ENCODE measurements at regions not wholly inside any gene's neighbourhood (a gene's known extent, or its start where the extent isn't known, plus 50 kb on each side); places are given as distances from the start of the nearest gene placed in this dataset.

DNA sequence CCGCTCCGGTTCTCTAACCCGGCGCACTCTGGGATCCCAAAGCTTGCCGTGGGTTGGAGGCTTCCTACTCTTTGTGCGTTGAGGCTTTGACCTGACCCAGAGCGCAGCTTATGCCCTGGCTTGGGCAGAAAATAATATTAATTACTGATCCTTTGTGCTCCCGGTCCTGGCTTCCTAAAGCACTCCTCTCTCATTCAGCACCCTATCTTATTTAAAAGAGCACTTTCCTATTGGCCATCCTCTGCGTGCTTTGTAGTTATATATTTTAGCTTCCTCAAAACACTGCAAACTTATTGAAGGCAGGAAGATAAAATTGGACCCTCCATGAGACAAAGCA, 466.0 kb downstream of the XPNPEP1 start:
- TF ChIP-seq, protein P1, sequence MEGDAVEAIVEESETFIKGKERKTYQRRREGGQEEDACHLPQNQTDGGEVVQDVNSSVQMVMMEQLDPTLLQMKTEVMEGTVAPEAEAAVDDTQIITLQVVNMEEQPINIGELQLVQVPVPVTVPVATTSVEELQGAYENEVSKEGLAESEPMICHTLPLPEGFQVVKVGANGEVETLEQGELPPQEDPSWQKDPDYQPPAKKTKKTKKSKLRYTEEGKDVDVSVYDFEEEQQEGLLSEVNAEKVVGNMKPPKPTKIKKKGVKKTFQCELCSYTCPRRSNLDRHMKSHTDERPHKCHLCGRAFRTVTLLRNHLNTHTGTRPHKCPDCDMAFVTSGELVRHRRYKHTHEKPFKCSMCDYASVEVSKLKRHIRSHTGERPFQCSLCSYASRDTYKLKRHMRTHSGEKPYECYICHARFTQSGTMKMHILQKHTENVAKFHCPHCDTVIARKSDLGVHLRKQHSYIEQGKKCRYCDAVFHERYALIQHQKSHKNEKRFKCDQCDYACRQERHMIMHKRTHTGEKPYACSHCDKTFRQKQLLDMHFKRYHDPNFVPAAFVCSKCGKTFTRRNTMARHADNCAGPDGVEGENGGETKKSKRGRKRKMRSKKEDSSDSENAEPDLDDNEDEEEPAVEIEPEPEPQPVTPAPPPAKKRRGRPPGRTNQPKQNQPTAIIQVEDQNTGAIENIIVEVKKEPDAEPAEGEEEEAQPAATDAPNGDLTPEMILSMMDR (conservative IDR thresholded peaks at IDR 0.05) = no peak
- H3K27me3 Mint-ChIP-seq (ENCODE audit: low read depth) = peaks cover 71% of the 10 kb centered on the region
- peak; percentile 14 for DNase-seq (ENCODE audit: low read depth, low spot score)
- peak overlapping the region; percentile 86 for H3K4me3 Mint-ChIP-seq
- peaks cover 2% of the 10 kb centered on the region for H3K9me3 Mint-ChIP-seq
- no peaks in the 10 kb centered on the region for H3K36me3 Mint-ChIP-seq (ENCODE audit: low read depth)
- H3K4me1 Mint-ChIP-seq = peaks cover 16% of the 10 kb centered on the region
- H3K27ac Mint-ChIP-seq (ENCODE audit: unreplicated experiment) = no peak overlapping the region

DNA sequence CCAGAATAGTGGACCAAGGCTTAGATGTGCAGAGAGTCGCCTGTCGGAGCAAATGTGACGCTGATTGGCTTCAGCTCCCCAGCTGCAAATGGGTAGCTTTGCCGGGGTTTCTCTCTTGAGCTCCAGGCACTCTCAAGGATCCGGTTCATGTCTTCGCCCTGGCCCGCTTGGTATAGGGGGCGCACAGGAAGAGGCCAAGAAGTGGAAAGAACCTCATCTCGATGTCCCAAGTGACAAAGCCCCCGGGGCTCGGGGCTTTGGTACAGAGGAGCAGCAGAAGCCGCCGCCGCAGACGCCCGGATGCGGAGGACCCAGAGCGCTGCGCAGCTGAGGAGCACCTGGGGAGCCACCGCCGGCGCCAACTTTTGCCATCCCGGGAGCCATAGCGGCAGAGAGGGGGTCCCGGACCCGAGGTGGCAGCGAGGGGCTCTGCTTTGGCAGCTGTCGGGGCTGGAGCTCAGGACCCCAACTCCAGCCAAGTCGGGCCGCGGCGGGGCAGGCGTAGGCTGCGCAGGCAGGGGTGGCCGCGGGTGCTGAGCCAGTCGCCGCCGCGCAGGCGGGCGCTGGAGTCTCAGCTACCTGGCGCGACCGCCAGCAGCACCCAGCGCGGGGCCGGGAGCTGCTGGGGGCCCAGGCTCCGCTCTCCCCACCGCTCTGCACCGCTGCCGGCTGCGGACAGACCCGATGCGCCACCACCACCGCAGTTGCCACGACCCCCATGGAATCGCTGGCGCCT, 466.6 kb downstream of the XPNPEP1 start:
- peak; percentile 26 for DNase-seq (ENCODE audit: low read depth, low spot score)
- peaks cover 2% of the 10 kb centered on the region for H3K9me3 Mint-ChIP-seq
- peaks cover 73% of the 10 kb centered on the region for H3K27me3 Mint-ChIP-seq (ENCODE audit: low read depth)
- no peak overlapping the region for H3K27ac Mint-ChIP-seq (ENCODE audit: unreplicated experiment)
- TF ChIP-seq, protein P1 (conservative IDR thresholded peaks at IDR 0.05) = no peak
- peaks cover 19% of the 10 kb centered on the region for H3K4me1 Mint-ChIP-seq
- no peaks in the 10 kb centered on the region for H3K36me3 Mint-ChIP-seq (ENCODE audit: low read depth)
- H3K4me3 Mint-ChIP-seq = peak overlapping the region; percentile 89

DNA sequence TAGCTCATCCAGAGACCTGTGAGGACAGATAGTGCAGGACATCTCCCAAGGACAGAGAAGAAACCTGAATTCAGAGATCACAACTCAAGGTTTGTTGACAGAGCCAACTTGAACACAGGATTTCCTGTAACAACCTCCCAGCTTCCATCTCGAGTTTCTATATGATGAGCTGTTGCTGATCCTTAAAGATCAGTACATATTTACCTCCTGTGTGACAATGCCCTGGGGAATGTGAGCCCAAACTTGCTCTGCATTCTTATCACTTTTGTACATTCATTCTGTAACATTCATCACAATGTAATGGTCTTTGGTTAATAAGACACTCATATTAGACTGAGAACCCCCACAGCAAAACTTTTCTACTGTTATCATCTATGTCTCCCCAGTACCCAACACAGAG, 468.6 kb downstream of the XPNPEP1 start:
- Mint-ChIP-seq H3K4me3 (peak overlapping the region; percentile 14), H3K4me1 (peaks cover 37% of the 10 kb centered on the region), H3K9me3 (peaks cover 2% of the 10 kb centered on the region), H3K36me3 (ENCODE audit: low read depth) (no peaks in the 10 kb centered on the region), H3K27ac (ENCODE audit: unreplicated experiment) (no peak overlapping the region), H3K27me3 (ENCODE audit: low read depth) (peaks cover 60% of the 10 kb centered on the region)
- TF ChIP-seq, protein P1 (conservative IDR thresholded peaks at IDR 0.05) = no peak
- DNase-seq (ENCODE audit: low read depth, low spot score) = no peak

DNA sequence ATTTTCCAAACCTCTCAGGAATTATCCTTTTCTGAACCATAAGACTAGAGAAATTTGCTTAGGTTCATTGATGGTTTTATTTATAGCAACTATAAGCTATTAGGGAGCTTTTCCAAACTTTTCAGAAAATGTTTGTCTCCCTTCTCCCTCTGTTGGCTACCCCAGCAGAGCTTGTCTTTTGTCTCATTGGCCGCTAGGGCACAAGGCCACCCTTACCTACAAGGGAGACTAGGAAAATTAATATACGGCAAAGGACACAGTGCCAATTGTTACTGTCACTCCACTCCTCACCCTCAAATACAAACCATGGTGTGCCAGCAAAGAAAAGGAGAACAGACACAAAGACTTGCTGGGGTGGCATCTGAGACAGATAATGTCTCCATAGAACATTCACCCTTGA, 471.4 kb downstream of the XPNPEP1 start:
- TF ChIP-seq, protein P1 (conservative IDR thresholded peaks at IDR 0.05) = no peak

DNA sequence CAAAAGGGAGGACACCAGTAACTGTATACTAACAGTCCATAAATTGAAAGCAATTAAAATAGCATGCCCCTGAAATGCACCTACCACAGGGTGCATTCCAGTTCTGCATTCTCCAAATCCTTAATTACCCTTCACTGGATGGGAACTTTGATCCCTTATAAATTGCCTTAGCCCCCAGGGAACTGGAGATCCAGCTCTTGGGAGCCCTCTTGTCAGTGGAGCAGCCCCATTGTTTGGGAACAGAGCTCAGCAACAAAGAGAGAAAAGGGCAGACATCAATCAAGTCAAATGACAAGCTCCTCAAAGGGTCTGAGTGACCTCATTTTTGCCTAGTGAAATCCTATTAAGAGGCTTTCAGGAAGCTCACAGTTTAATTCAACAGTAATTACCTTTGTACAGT, 472.6 kb downstream of the XPNPEP1 start:
- peaks cover 34% of the 10 kb centered on the region for H3K27me3 Mint-ChIP-seq (ENCODE audit: low read depth)
- H3K36me3 Mint-ChIP-seq (ENCODE audit: low read depth) = no peaks in the 10 kb centered on the region
- peaks cover 36% of the 10 kb centered on the region for H3K4me1 Mint-ChIP-seq
- H3K27ac Mint-ChIP-seq (ENCODE audit: unreplicated experiment) = no peak overlapping the region
- peaks cover 2% of the 10 kb centered on the region for H3K9me3 Mint-ChIP-seq
- DNase-seq (ENCODE audit: low read depth, low spot score) = peak; percentile 22
- TF ChIP-seq, protein P1 (conservative IDR thresholded peaks at IDR 0.05) = no peak
- H3K4me3 Mint-ChIP-seq = peak overlapping the region; percentile 26

More for the DNA sequence above, 471.4 kb downstream of the XPNPEP1 start:
- Mint-ChIP-seq H3K4me1 (peaks cover 45% of the 10 kb centered on the region), H3K27me3 (ENCODE audit: low read depth) (peaks cover 43% of the 10 kb centered on the region), H3K36me3 (ENCODE audit: low read depth) (no peaks in the 10 kb centered on the region), H3K27ac (ENCODE audit: unreplicated experiment) (no peak overlapping the region), H3K4me3 (no peak overlapping the region), H3K9me3 (peaks cover 2% of the 10 kb centered on the region)
- no peak for DNase-seq (ENCODE audit: low read depth, low spot score)

Data from neural crest cell (in vitro differentiated cells).